ENCODE measurements at regions not wholly inside any gene's neighbourhood (a gene's known extent, or its start where the extent isn't known, plus 50 kb on each side); places are given as distances from the start of the nearest gene placed in this dataset.

GRCh38 chr2:111632661-111633060 is 251.3 kb downstream of the ANAPC1 start:
- Histone ChIP-seq H3K23me2 (ENCODE audit: insufficient read length, low read depth, low read length, poor library complexity, severe bottlenecking) (no peaks in the 10 kb centered on the region), H3K79me1 (ENCODE audit: insufficient read depth, low read depth, low read length, poor library complexity, severe bottlenecking) (no peaks in the 10 kb centered on the region), H3K4ac (ENCODE audit: low read depth, low read length) (no peak overlapping the region), H2BK15ac (ENCODE audit: low read depth, low read length) (no peak overlapping the region), H3K14ac (ENCODE audit: insufficient read depth, low read length) (no peak overlapping the region), H2AFZ (ENCODE audit: low read length) (no peak overlapping the region), H3K27ac (ENCODE audit: insufficient read length, low read depth, low read length) (no peak overlapping the region), H3K79me2 (ENCODE audit: insufficient read depth, low read length) (no peaks in the 10 kb centered on the region), H3T11ph (ENCODE audit: low read length) (no peak overlapping the region), H3K27me3 (ENCODE audit: insufficient read depth, low read length) (no peaks in the 10 kb centered on the region), H2BK12ac (ENCODE audit: insufficient read length, low read depth, low read length) (no peak overlapping the region), H4K8ac (replicated peaks; ENCODE audit: insufficient read length, low read depth, low read length) (no peak overlapping the region), H4K5ac (ENCODE audit: insufficient read length, low read depth, low read length) (no peak overlapping the region), H3K18ac (ENCODE audit: insufficient read length, low read depth, low read length) (no peak overlapping the region), H4K20me1 (ENCODE audit: control insufficient read depth, insufficient read depth, insufficient read length) (no peaks in the 10 kb centered on the region), H4K91ac (ENCODE audit: insufficient read length, low read depth, low read length) (no peak overlapping the region), H2AK5ac (ENCODE audit: insufficient read length, low read length) (no peak overlapping the region), H3K4me1 (ENCODE audit: insufficient read depth, low read length) (no peaks in the 10 kb centered on the region), H3K23ac (ENCODE audit: insufficient read length, low read depth, low read length) (no peak overlapping the region), H3K9ac (ENCODE audit: extremely low read depth, insufficient read length, low read length) (no peak overlapping the region), H2BK5ac (ENCODE audit: insufficient read length, low read length) (no peak overlapping the region), H3K56ac (ENCODE audit: insufficient read length, low read depth, low read length) (no peak overlapping the region), H2BK20ac (ENCODE audit: low read depth, low read length, poor library complexity, severe bottlenecking) (no peak overlapping the region), H3K4me2 (ENCODE audit: insufficient read depth, insufficient read length, low read length) (no peak overlapping the region), H3K9me3 (ENCODE audit: control insufficient read depth, low read depth, low read length) (no peaks in the 10 kb centered on the region), H2BK120ac (ENCODE audit: low read depth, low read length, poor library complexity, severe bottlenecking) (no peak overlapping the region)
- no peak overlapping the region for H3K27ac Mint-ChIP-seq
- peaks cover 27 to 32% of the 10 kb centered on the region in 2 experiments for H3K9me3 Mint-ChIP-seq
- H3K27me3 Mint-ChIP-seq (ENCODE audit: low read depth) = peaks cover 5% of the 10 kb centered on the region
- no peak for TF ChIP-seq CTCF (conservative IDR thresholded peaks at IDR 0.05)
- peaks cover 0 to 3% of the 10 kb centered on the region in 2 experiments; a peak in 1 of 4 replicates for H3K4me1 Mint-ChIP-seq
- DNase-seq = no peak
- H3K4me3 Mint-ChIP-seq = no peak overlapping the region
- no CpG with 5 or more reads among the region's 4 CpGs for WGBS (ENCODE audit: extremely low coverage, insufficient read length, low lambda C conversion rate)
- peaks cover 8 to 33% (median 20%) of the 10 kb centered on the region in 3 experiments; a peak in 6 of 7 replicates for H3K36me3 Mint-ChIP-seq (ENCODE audit: insufficient read depth in 1 of 3, low read depth in 3 of 3)

Data from H9 (cell line).